GM21447 (cell line): ENCODE measurements at regions not wholly inside any gene's neighbourhood (a gene's known extent, or its start where the extent isn't known, plus 50 kb on each side); places are given as distances from the start of the nearest gene placed in this dataset.
A peak's percentile ranks its signal among the peaks of the same experiment; 100 is the strongest.
"Not testable (repeated sequence)": the region's sequence is repeated elsewhere in the genome, so short reads cannot be mapped to it uniquely, and the experiment has no call there.

Source experiments
- ATAC-seq: cut with Tn5 transposase; IDR thresholded peaks from one replicate; pipeline ENCODE4 v1.9.1; 2021; ENCODE audit not compliant: unreplicated experiment

- ATAC-seq = not testable (repeated sequence)
Observed at GRCh38 chr1:145191272-145191675, 50.7 kb downstream of the PPIAL4D start.

- ATAC-seq = not testable (repeated sequence)
Observed at GRCh38 chr1:145189543-145190030, 52.4 kb downstream of the PPIAL4D start.

- ATAC-seq = not testable (repeated sequence)
Observed at GRCh38 chr1:145188869-145189542, 53.0 kb downstream of the PPIAL4D start.

- ATAC-seq = peak; percentile 74
Observed at GRCh38 chr1:145182606-145183413, 59.2 kb downstream of the PPIAL4D start.

GRCh38 chr1:145176285-145176925 is 65.6 kb downstream of the PPIAL4D start:
- ATAC-seq = not testable (repeated sequence)

- ATAC-seq = not testable (repeated sequence)
Observed at GRCh38 chr1:145174377-145174776, 67.6 kb downstream of the PPIAL4D start.

GRCh38 chr1:145168220-145168848 is 72.6 kb downstream of the FAM72D start:
- ATAC-seq = not testable (repeated sequence)

- ATAC-seq = not testable (repeated sequence)
Observed at GRCh38 chr1:145164360-145164759, 68.6 kb downstream of the FAM72D start.
